K562 (cell line): ENCODE measurements at regions not wholly inside any gene's neighbourhood (a gene's known extent, or its start where the extent isn't known, plus 50 kb on each side); places are given as distances from the start of the nearest gene placed in this dataset.

Experiments used
- ATAC-seq: fragments of 200-7000 bp; cut with Tn5 transposase; 3 replicates; pipeline ENCODE4 v1.9.1; 2020; ENCODE audit warnings: moderate library complexity
- BruUV-seq: library from RNA; stranded (reverse); fragments of 400-500 nt; replicated peaks from 2 replicates; lab custom pipeline; 2021; lab: Mats Ljungman, UMichigan
- CTCF ChIA-PET: fragments of 300-600 bp; formaldehyde crosslinking; extraction: SDS; loops from one replicate; lab custom pipeline; 2021; ENCODE audit warnings: low intra/inter-chr PET ratio; lab: Yijun Ruan, JAX
- POLR2A ChIA-PET: fragments of 300-600, 350-650 bp; sonication (Branson Sonifier 250); formaldehyde crosslinking; extraction: SDS; loops from one replicate; lab custom pipeline; 2021; ENCODE audit warnings: antibody characterized with exemption, inconsistent platforms; lab: Yijun Ruan, JAX
- DNase-seq, 4 experiments: peaks; one replicate each; pipeline versions ENCODE4 v3.0.0 to v3.0.0-alpha.2; 2011 to 2018; ENCODE audit warnings: low spot score in 3 of 4, mixed read lengths in 3 of 4; ENCODE audit errors: extremely low read depth in 1 of 4
- FAIRE-seq: peaks from 2 replicates; lab custom pipeline; 2011; peaks lifted over from hg19 to GRCh38; lab: Jason Lieb, UNC
- H2AFZ ChIP-seq: 2 replicates; pipeline ENCODE4 v1.6.0; 2011; ENCODE audit warnings: low read depth, low read length, control low read depth, inconsistent platforms
- H3K27ac ChIP-seq: fragments of 200-600 bp; 3 replicates; pipeline ENCODE4 v1.8.0; 2011; ENCODE audit warnings: low read depth, mild to moderate bottlenecking, control low read depth, inconsistent platforms, low read length, moderate library complexity, mixed read lengths; ENCODE audit errors: extremely low read depth
- H3K27me3 ChIP-seq, 2 experiments: fragments of 300-600 bp in 1 of 2; 2 replicates in 1 of 2; 3 replicates in 1 of 2; pipeline versions ENCODE4 v1.6.0 to v1.8.0; 2011; ENCODE audit warnings: inconsistent platforms in 2 of 2, low read length in 2 of 2, mild to moderate bottlenecking in 1 of 2, mixed read lengths in 1 of 2, moderate library complexity in 1 of 2; ENCODE audit not compliant: control insufficient read depth in 2 of 2, insufficient read depth in 2 of 2
- H3K36me3 ChIP-seq: fragments of 300-600 bp; 3 replicates; pipeline ENCODE4 v1.8.0; 2011; ENCODE audit warnings: mild to moderate bottlenecking, low read length, inconsistent platforms; ENCODE audit not compliant: control insufficient read depth, insufficient read depth
- H3K4me1 ChIP-seq, 2 experiments: fragments of 200-600 bp in 1 of 2; replicated peaks in 1 of 2; 2 replicates in 1 of 2; 3 replicates in 1 of 2; pipeline versions ENCODE4 v1.5.1 to v1.8.0; 2011; ENCODE audit warnings: inconsistent platforms in 2 of 2, low read length in 2 of 2, mild to moderate bottlenecking in 1 of 2, mixed read lengths in 1 of 2, moderate library complexity in 1 of 2; ENCODE audit not compliant: control insufficient read depth in 2 of 2, insufficient read depth in 2 of 2
- H3K4me2 ChIP-seq: 2 replicates; pipeline ENCODE4 v1.6.1; 2011; ENCODE audit warnings: low read length, control low read depth, inconsistent platforms, mixed read lengths; ENCODE audit not compliant: insufficient read depth
- H3K4me3 ChIP-seq: fragments of 200-600 bp; sonication (generic), shearing (Covaris generic); 2 replicates; pipeline ENCODE4 v1.5.1; 2016; ENCODE audit warnings: control low read depth, inconsistent platforms
- H3K79me2 ChIP-seq: fragments of 200-600 bp; 3 replicates; pipeline ENCODE4 v1.8.0; 2011; ENCODE audit warnings: low read length, inconsistent platforms; ENCODE audit not compliant: control insufficient read depth, insufficient read depth
- H3K9ac ChIP-seq, 2 experiments: 2 replicates each; pipeline versions ENCODE4 v1.6.0 to v1.6.1; 2011; ENCODE audit warnings: low read depth in 2 of 2, low read length in 2 of 2, control low read depth in 1 of 2, inconsistent platforms in 1 of 2, mild to moderate bottlenecking in 1 of 2, mixed read lengths in 1 of 2; ENCODE audit not compliant: insufficient read depth in 1 of 2
- H3K9me1 ChIP-seq: one replicate; pipeline ENCODE4 v1.6.0; 2011; ENCODE audit warnings: inconsistent platforms, mild to moderate bottlenecking, low read length, moderate library complexity; ENCODE audit not compliant: control insufficient read depth, insufficient read depth
- H3K9me3 ChIP-seq: replicated peaks from 2 replicates; pipeline ENCODE4 v1.5.1; 2011; ENCODE audit warnings: low read depth, low read length, inconsistent platforms; ENCODE audit not compliant: control insufficient read depth, insufficient read depth
- H4K20me1 ChIP-seq: replicated peaks from 2 replicates; pipeline ENCODE4 v1.6.1; 2011; ENCODE audit warnings: low read length, inconsistent platforms, mixed read lengths; ENCODE audit not compliant: control insufficient read depth, insufficient read depth
- ARHGAP35 ChIP-seq: fragments of 450-650 bp; IDR thresholded peaks from 2 replicates; pipeline ENCODE4 v1.6.1; 2018; ENCODE audit not compliant: partially characterized antibody
- ARNT ChIP-seq, 2 experiments: fragments of 450-650 bp; IDR thresholded peaks; 2 replicates each; pipeline ENCODE4 v1.6.1; 2016; ENCODE audit warnings: mild to moderate bottlenecking in 1 of 2
- CEBPG ChIP-seq, 3 experiments: fragments of 200-800 bp in 1 of 3; sonication (Bioruptor generic) in 1 of 3; sonication (generic) in 1 of 3; formaldehyde crosslinking in 1 of 3; IDR thresholded peaks in 2 of 3; conservative IDR thresholded peaks in 1 of 3; 2 replicates each; pipeline versions ENCODE4 v1.6.1 to v1.8.0; 2016 to 2022; ENCODE audit warnings: missing compliant biosample characterization in 2 of 3, missing genetic modification characterization in 2 of 3, mild to moderate bottlenecking in 1 of 3, missing genetic modification reagents in 1 of 3
- E2F3 ChIP-seq: fragments of 250-450 bp; sonication (Bioruptor Pico); IDR thresholded peaks from 2 replicates; pipeline ENCODE4 v1.4.0; 2020; ENCODE audit warnings: mild to moderate bottlenecking
- JUNB ChIP-seq: fragments of 450-650 bp; formaldehyde crosslinking; conservative IDR thresholded peaks from 2 replicates; pipeline ENCODE4 v1.4.0; 2020; ENCODE audit warnings: mild to moderate bottlenecking
- KDM5B ChIP-seq: fragments of 200-600 bp; sonication (generic); IDR thresholded peaks from 2 replicates; pipeline ENCODE4 v1.6.1; 2012; ENCODE audit warnings: low read depth, mild to moderate bottlenecking, moderate library complexity, low read length, control low read depth, inconsistent platforms; ENCODE audit not compliant: insufficient replicate concordance
- SMAD4 ChIP-seq: fragments of 250-450 bp; sonication (Bioruptor Pico); conservative IDR thresholded peaks from 2 replicates; pipeline ENCODE4 v1.8.0; 2021; ENCODE audit warnings: inconsistent platforms, mild to moderate bottlenecking, moderate library complexity
- SREBF1 ChIP-seq: fragments of 150-350 bp; IDR thresholded peaks from 2 replicates; pipeline ENCODE4 v1.6.1; 2014; ENCODE audit warnings: antibody characterized with exemption, low read depth, low read length, borderline replicate concordance
- U2AF1 ChIP-seq: fragments of 200-400 bp; formaldehyde crosslinking; optimal IDR thresholded peaks from 2 replicates; pipeline ENCODE3; 2017; ENCODE audit warnings: mild to moderate bottlenecking, low read depth, low read length, moderate library complexity
- ZBTB17 ChIP-seq: fragments of 450-650 bp; formaldehyde crosslinking; IDR thresholded peaks from 2 replicates; pipeline ENCODE4 v1.4.0; 2020; ENCODE audit warnings: mild to moderate bottlenecking
- ZFX ChIP-seq: sonication (generic); formaldehyde crosslinking; IDR thresholded peaks from 2 replicates; pipeline ENCODE4 v1.8.0; 2022; ENCODE audit warnings: mild to moderate bottlenecking, missing genetic modification reagents, moderate library complexity
- WGBS: fragments of 100-300 bp; shearing (Covaris generic); methylation state at CpG from one replicate; pipeline ENCODE4 v1.1.6; 2016; ENCODE audit warnings: low coverage, mixed read lengths; ENCODE audit not compliant: insufficient coverage; ENCODE audit errors: missing lambda C conversion rate; 5-methylcytosine and 5-hydroxymethylcytosine counted together
- in situ Hi-C: fragments of 300-500 bp; cut with MboI; formaldehyde crosslinking; loops from 4 replicates; pipeline ENCODE4 v1.15.0; 2018; ENCODE audit warnings: inconsistent platforms, mixed read lengths
- intact Hi-C: fragments of 100-400 bp; cut with micrococcal nuclease; formaldehyde crosslinking; loops from 2 replicates; pipeline ENCODE4 v1.14.2; 2022
- TF ChIP-seq, protein P1 (sequence below): fragments of 450-650 bp; IDR thresholded peaks from 2 replicates; pipeline ENCODE4 v1.6.1; 2017; ENCODE audit warnings: antibody characterized with exemption
- TF ChIP-seq, protein P2 (sequence below), 2 experiments: fragments of 450-650 bp; IDR thresholded peaks; 2 replicates each; pipeline ENCODE4 v1.6.1; 2018; ENCODE audit warnings: mild to moderate bottlenecking in 2 of 2, low read depth in 1 of 2; ENCODE audit not compliant: partially characterized antibody in 2 of 2
- TF ChIP-seq, protein P3 (sequence below): sonication (generic); formaldehyde crosslinking; IDR thresholded peaks from 2 replicates; pipeline ENCODE4 v1.8.1; 2023; ENCODE audit warnings: mild to moderate bottlenecking, missing genetic modification reagents
- TF ChIP-seq, protein P4 (sequence below): sonication (generic); formaldehyde crosslinking; IDR thresholded peaks from 2 replicates; pipeline ENCODE4 v1.8.1; 2023; ENCODE audit warnings: mild to moderate bottlenecking, missing genetic modification reagents, moderate library complexity

DNA sequence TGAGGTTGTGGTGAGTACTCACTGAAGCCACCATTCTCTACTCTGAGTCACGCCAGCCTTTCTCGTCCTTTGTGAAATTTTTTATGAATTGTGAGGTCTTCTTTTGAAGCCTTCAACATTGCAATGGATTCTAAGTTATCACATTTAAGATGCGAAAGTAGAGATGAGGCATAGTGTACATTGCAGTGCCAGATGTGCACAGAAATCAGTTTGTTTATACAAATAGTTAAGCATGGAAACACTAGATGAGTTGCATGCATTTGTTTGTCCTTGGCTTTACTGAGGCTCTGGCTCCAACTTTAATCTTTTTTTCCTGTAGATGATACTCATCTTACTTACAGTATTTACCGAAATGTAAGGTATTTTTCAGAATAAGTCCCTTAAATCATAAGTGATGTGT, 453.7 kb upstream of the RIOK2 start:
- Histone ChIP-seq H3K9me1 (no peaks in the 10 kb centered on the region), H3K27me3 (no peaks in the 10 kb centered on the region), H3K79me2 (no peaks in the 10 kb centered on the region), H4K20me1 (no peaks in the 10 kb centered on the region), H3K36me3 (no peaks in the 10 kb centered on the region), H3K9me3 (no peaks in the 10 kb centered on the region), H3K4me2 (no peak overlapping the region), H3K27ac (no peak overlapping the region), H2AFZ (no peak overlapping the region), H3K9ac (no peak overlapping the region), H3K4me3 (no peak overlapping the region), H3K4me1 (no peaks in the 10 kb centered on the region)
- BruUV-seq = no TSS peak
- DNase-seq = no peak
- CTCF ChIA-PET = no interaction called here
- ATAC-seq = no peak
- 0% methylated on average over 4 of the region's 4 CpGs for WGBS
- no peak for FAIRE-seq
- POLR2A ChIA-PET = no interaction called here
- intact Hi-C loops (no loop called here), in situ Hi-C loops (no loop called here)
- TF ChIP-seq E2F3 (no peak), ARHGAP35 (no peak), SREBF1 (no peak), ARNT (IDR thresholded peaks at IDR 0.05) (no peak), U2AF1 (no peak), CEBPG (CRISPR knock-in tag; IDR thresholded peaks at IDR 0.05) (no peak), CEBPG (tag; conservative IDR thresholded peaks at IDR 0.05 in 1 of 2, IDR thresholded peaks at IDR 0.05 in 1 of 2) (no peak), SMAD4 (no peak), ZBTB17 (no peak), KDM5B (no peak), ZFX (no peak), JUNB (CRISPR knock-in tag) (no peak)
- TF ChIP-seq, protein P1, sequence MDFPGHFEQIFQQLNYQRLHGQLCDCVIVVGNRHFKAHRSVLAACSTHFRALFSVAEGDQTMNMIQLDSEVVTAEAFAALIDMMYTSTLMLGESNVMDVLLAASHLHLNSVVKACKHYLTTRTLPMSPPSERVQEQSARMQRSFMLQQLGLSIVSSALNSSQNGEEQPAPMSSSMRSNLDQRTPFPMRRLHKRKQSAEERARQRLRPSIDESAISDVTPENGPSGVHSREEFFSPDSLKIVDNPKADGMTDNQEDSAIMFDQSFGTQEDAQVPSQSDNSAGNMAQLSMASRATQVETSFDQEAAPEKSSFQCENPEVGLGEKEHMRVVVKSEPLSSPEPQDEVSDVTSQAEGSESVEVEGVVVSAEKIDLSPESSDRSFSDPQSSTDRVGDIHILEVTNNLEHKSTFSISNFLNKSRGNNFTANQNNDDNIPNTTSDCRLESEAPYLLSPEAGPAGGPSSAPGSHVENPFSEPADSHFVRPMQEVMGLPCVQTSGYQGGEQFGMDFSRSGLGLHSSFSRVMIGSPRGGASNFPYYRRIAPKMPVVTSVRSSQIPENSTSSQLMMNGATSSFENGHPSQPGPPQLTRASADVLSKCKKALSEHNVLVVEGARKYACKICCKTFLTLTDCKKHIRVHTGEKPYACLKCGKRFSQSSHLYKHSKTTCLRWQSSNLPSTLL = no peak
- TF ChIP-seq, protein P2, sequence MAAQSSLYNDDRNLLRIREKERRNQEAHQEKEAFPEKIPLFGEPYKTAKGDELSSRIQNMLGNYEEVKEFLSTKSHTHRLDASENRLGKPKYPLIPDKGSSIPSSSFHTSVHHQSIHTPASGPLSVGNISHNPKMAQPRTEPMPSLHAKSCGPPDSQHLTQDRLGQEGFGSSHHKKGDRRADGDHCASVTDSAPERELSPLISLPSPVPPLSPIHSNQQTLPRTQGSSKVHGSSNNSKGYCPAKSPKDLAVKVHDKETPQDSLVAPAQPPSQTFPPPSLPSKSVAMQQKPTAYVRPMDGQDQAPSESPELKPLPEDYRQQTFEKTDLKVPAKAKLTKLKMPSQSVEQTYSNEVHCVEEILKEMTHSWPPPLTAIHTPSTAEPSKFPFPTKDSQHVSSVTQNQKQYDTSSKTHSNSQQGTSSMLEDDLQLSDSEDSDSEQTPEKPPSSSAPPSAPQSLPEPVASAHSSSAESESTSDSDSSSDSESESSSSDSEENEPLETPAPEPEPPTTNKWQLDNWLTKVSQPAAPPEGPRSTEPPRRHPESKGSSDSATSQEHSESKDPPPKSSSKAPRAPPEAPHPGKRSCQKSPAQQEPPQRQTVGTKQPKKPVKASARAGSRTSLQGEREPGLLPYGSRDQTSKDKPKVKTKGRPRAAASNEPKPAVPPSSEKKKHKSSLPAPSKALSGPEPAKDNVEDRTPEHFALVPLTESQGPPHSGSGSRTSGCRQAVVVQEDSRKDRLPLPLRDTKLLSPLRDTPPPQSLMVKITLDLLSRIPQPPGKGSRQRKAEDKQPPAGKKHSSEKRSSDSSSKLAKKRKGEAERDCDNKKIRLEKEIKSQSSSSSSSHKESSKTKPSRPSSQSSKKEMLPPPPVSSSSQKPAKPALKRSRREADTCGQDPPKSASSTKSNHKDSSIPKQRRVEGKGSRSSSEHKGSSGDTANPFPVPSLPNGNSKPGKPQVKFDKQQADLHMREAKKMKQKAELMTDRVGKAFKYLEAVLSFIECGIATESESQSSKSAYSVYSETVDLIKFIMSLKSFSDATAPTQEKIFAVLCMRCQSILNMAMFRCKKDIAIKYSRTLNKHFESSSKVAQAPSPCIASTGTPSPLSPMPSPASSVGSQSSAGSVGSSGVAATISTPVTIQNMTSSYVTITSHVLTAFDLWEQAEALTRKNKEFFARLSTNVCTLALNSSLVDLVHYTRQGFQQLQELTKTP (IDR thresholded peaks at IDR 0.05; ENCODE audit: low read depth in 1 of 2, partially characterized antibody in 2 of 2) = no peak
- TF ChIP-seq, protein P3, sequence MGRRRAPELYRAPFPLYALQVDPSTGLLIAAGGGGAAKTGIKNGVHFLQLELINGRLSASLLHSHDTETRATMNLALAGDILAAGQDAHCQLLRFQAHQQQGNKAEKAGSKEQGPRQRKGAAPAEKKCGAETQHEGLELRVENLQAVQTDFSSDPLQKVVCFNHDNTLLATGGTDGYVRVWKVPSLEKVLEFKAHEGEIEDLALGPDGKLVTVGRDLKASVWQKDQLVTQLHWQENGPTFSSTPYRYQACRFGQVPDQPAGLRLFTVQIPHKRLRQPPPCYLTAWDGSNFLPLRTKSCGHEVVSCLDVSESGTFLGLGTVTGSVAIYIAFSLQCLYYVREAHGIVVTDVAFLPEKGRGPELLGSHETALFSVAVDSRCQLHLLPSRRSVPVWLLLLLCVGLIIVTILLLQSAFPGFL (CRISPR knock-in tag) = no peak
- TF ChIP-seq, protein P4, sequence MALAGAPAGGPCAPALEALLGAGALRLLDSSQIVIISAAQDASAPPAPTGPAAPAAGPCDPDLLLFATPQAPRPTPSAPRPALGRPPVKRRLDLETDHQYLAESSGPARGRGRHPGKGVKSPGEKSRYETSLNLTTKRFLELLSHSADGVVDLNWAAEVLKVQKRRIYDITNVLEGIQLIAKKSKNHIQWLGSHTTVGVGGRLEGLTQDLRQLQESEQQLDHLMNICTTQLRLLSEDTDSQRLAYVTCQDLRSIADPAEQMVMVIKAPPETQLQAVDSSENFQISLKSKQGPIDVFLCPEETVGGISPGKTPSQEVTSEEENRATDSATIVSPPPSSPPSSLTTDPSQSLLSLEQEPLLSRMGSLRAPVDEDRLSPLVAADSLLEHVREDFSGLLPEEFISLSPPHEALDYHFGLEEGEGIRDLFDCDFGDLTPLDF (CRISPR knock-in tag) = no peak
